HepG2 (cell line): ENCODE measurements at regions not wholly inside any gene's neighbourhood (a gene's known extent, or its start where the extent isn't known, plus 50 kb on each side); places are given as distances from the start of the nearest gene placed in this dataset.

Experiments used
- ATAC-seq: fragments of 200-7000 bp; cut with Tn5 transposase; 3 replicates; pipeline ENCODE4 v1.9.1; 2020; ENCODE audit warnings: mild to moderate bottlenecking, moderate library complexity
- BruUV-seq: library from RNA; stranded (reverse); fragments of 400-500 nt; replicated peaks from 2 replicates; lab custom pipeline; 2021; lab: Mats Ljungman, UMichigan
- CTCF ChIA-PET: fragments of 300-600 bp; formaldehyde crosslinking; extraction: SDS; loops from one replicate; lab custom pipeline; 2021; ENCODE audit warnings: low total read pairs, inconsistent platforms, low intra/inter-chr PET ratio; lab: Yijun Ruan, JAX
- POLR2A ChIA-PET: fragments of 350-600 bp; sonication (Branson Sonifier 250); formaldehyde crosslinking; loops from one replicate; lab custom pipeline; 2020; ENCODE audit warnings: antibody characterized with exemption, inconsistent platforms; lab: Yijun Ruan, JAX
- DNase-seq: peaks from one replicate; pipeline ENCODE4 v3.0.0-alpha.2; 2015; ENCODE audit warnings: low spot score
- FAIRE-seq: peaks from 3 replicates; lab custom pipeline; 2011; peaks lifted over from hg19 to GRCh38; lab: Jason Lieb, UNC
- H2AFZ ChIP-seq: one replicate; pipeline ENCODE4 v1.6.1; 2011; ENCODE audit warnings: low read length, inconsistent platforms
- H3K27ac ChIP-seq: fragments of 300-600 bp; 3 replicates; pipeline ENCODE4 v1.8.0; 2011; ENCODE audit warnings: mixed run types, mild to moderate bottlenecking, mixed read lengths, low read length, inconsistent platforms; ENCODE audit not compliant: insufficient read depth; ENCODE audit errors: extremely low read length
- H3K27me3 ChIP-seq, 2 experiments: fragments of 200-600 bp in 1 of 2; 2 replicates in 1 of 2; 3 replicates in 1 of 2; pipeline versions ENCODE4 v1.6.0 to v1.8.0; 2011; ENCODE audit warnings: low read length in 2 of 2, mild to moderate bottlenecking in 2 of 2, moderate library complexity in 2 of 2, inconsistent platforms in 1 of 2; ENCODE audit not compliant: insufficient read depth in 2 of 2, control insufficient read depth in 1 of 2
- H3K36me3 ChIP-seq, 2 experiments: fragments of 200-600 bp in 1 of 2; replicated peaks in 1 of 2; 2 replicates in 1 of 2; 3 replicates in 1 of 2; pipeline versions ENCODE4 v1.5.1 to v1.8.0; 2011; ENCODE audit warnings: low read length in 2 of 2, inconsistent platforms in 1 of 2; ENCODE audit not compliant: insufficient read depth in 2 of 2, control insufficient read depth in 1 of 2
- H3K4me1 ChIP-seq: 2 replicates; pipeline ENCODE4 v1.5.1; 2012; ENCODE audit warnings: low read length, inconsistent platforms; ENCODE audit not compliant: insufficient read depth
- H3K4me2 ChIP-seq: 2 replicates; pipeline ENCODE4 v1.6.0; 2011; ENCODE audit warnings: low read depth, low read length, inconsistent platforms
- H3K4me3 ChIP-seq, 3 experiments: fragments of 200-600 bp in 1 of 3; sonication (generic), shearing (Covaris generic) in 1 of 3; replicated peaks in 1 of 3; 2 replicates each; pipeline ENCODE4 v1.5.1; 2011 to 2016; ENCODE audit warnings: low read length in 3 of 3, inconsistent platforms in 2 of 3, low read depth in 2 of 3, mild to moderate bottlenecking in 2 of 3, control low read depth in 1 of 3, mixed read lengths in 1 of 3; ENCODE audit not compliant: insufficient read depth in 1 of 3
- H3K79me2 ChIP-seq: one replicate; pipeline ENCODE4 v1.6.1; 2011; ENCODE audit warnings: low read length, inconsistent platforms; ENCODE audit not compliant: insufficient read depth
- H3K9ac ChIP-seq: 2 replicates; pipeline ENCODE4 v1.6.0; 2011; ENCODE audit warnings: mild to moderate bottlenecking, low read depth, low read length, inconsistent platforms; ENCODE audit not compliant: insufficient read depth
- H3K9me3 ChIP-seq: 2 replicates; pipeline ENCODE4 v1.5.1; 2012; ENCODE audit warnings: mild to moderate bottlenecking, low read length
- H4K20me1 ChIP-seq: 2 replicates; pipeline ENCODE4 v1.6.0; 2011; ENCODE audit warnings: inconsistent platforms, mild to moderate bottlenecking, low read length, moderate library complexity; ENCODE audit not compliant: insufficient read depth
- ATM ChIP-seq: fragments of 450-650 bp; IDR thresholded peaks from 2 replicates; pipeline ENCODE4 v1.7.1; 2017; ENCODE audit warnings: mild to moderate bottlenecking, borderline replicate concordance
- HCFC1 ChIP-seq: fragments of 150-350 bp; IDR thresholded peaks from 2 replicates; pipeline ENCODE4 v1.6.1; 2014; ENCODE audit warnings: low read depth, low read length
- HMG20B ChIP-seq: conservative IDR thresholded peaks from 2 replicates; pipeline ENCODE4 v1.6.1; 2016; ENCODE audit warnings: missing genetic modification reagents, missing compliant biosample characterization
- HOXA5 ChIP-seq: sonication (generic); formaldehyde crosslinking; IDR thresholded peaks from 2 replicates; pipeline ENCODE4 v1.4.0; 2020; ENCODE audit warnings: missing genetic modification reagents
- LBX2 ChIP-seq: sonication (generic); formaldehyde crosslinking; IDR thresholded peaks from 2 replicates; pipeline ENCODE4 v1.5.0; 2020; ENCODE audit warnings: missing genetic modification reagents, mild to moderate bottlenecking, borderline replicate concordance
- MBD4 ChIP-seq: IDR thresholded peaks from 2 replicates; pipeline ENCODE4 v1.6.1; 2012; ENCODE audit warnings: low read length, inconsistent platforms, borderline replicate concordance
- MYNN ChIP-seq: sonication (generic); formaldehyde crosslinking; IDR thresholded peaks from 2 replicates; pipeline ENCODE4 v1.4.0; 2020; ENCODE audit warnings: mild to moderate bottlenecking, low read depth, missing genetic modification reagents
- NR2F2 ChIP-seq: IDR thresholded peaks from 2 replicates; pipeline ENCODE4 v1.6.1; 2012; ENCODE audit warnings: low read depth, inconsistent platforms, borderline replicate concordance
- PLRG1 ChIP-seq: fragments of 450-650 bp; conservative IDR thresholded peaks from 2 replicates; pipeline ENCODE4 v1.6.1; 2016
- PPARG ChIP-seq: conservative IDR thresholded peaks from 2 replicates; pipeline ENCODE4 v1.6.1; 2016; ENCODE audit warnings: missing biosample characterization, missing genetic modification reagents
- SALL1 ChIP-seq: sonication (generic); formaldehyde crosslinking; IDR thresholded peaks from 2 replicates; pipeline ENCODE4 v1.8.0; 2022; ENCODE audit warnings: mild to moderate bottlenecking, missing genetic modification reagents
- TBX3 ChIP-seq: fragments of 450-650 bp; IDR thresholded peaks from 2 replicates; pipeline ENCODE4 v1.6.1; 2017; ENCODE audit warnings: antibody characterized with exemption, mild to moderate bottlenecking, inconsistent platforms, borderline replicate concordance
- THYN1 ChIP-seq: sonication (generic); formaldehyde crosslinking; IDR thresholded peaks from 2 replicates; pipeline ENCODE4 v1.8.1; 2023; ENCODE audit warnings: low read depth, mild to moderate bottlenecking, moderate library complexity, missing genetic modification reagents, borderline replicate concordance
- U2AF2 ChIP-seq: fragments of 200-400 bp; formaldehyde crosslinking; IDR thresholded peaks from 2 replicates; pipeline ENCODE4 v1.6.1; 2017; ENCODE audit warnings: low read depth, mild to moderate bottlenecking, low read length
- ZFP90 ChIP-seq: sonication (generic); formaldehyde crosslinking; IDR thresholded peaks from 2 replicates; pipeline ENCODE4 v1.8.0; 2022; ENCODE audit warnings: missing genetic modification reagents, mild to moderate bottlenecking, inconsistent platforms, borderline replicate concordance
- ZGPAT ChIP-seq: IDR thresholded peaks from 2 replicates; pipeline ENCODE4 v1.6.1; 2016; ENCODE audit warnings: mild to moderate bottlenecking
- ZNF280B ChIP-seq: sonication (generic); formaldehyde crosslinking; IDR thresholded peaks from 2 replicates; pipeline ENCODE4 v1.5.0; 2020; ENCODE audit warnings: missing genetic modification reagents, mild to moderate bottlenecking, borderline replicate concordance
- ZNF337 ChIP-seq: sonication (generic); formaldehyde crosslinking; IDR thresholded peaks from 2 replicates; pipeline ENCODE4 v1.5.1; 2020; ENCODE audit warnings: missing genetic modification reagents, low read depth, mild to moderate bottlenecking, borderline replicate concordance
- ZNF343 ChIP-seq: sonication (generic); formaldehyde crosslinking; IDR thresholded peaks from 2 replicates; pipeline ENCODE4 v1.4.0; 2020; ENCODE audit warnings: mild to moderate bottlenecking, missing genetic modification reagents
- ZNF382 ChIP-seq: sonication (generic); formaldehyde crosslinking; IDR thresholded peaks from 2 replicates; pipeline ENCODE4 v1.5.0; 2020; ENCODE audit warnings: missing genetic modification reagents, mild to moderate bottlenecking, borderline replicate concordance
- ZNF670 ChIP-seq: sonication (generic); formaldehyde crosslinking; IDR thresholded peaks from 2 replicates; pipeline ENCODE4 v1.8.0; 2022; ENCODE audit warnings: mild to moderate bottlenecking, missing genetic modification reagents, borderline replicate concordance
- WGBS: methylation state at CpG from one replicate; pipeline ENCODE4 v1.1.6; 2017; ENCODE audit warnings: low lambda C conversion rate; 5-methylcytosine and 5-hydroxymethylcytosine counted together
- in situ Hi-C: cut with HindIII; loops from 2 replicates; pipeline ENCODE4 v1.10.0; 2017; ENCODE audit warnings: low pct_unique_long_range_greater_than_20kb; ENCODE audit not compliant: extremely low pct_ligation_motif_present
- intact Hi-C: fragments of 100-400 bp; cut with micrococcal nuclease; formaldehyde crosslinking; loops from one replicate; pipeline ENCODE4 v1.10.0; 2022; ENCODE audit not compliant: unreplicated experiment

GRCh38 chr1:69070660-69071373 is 496.9 kb upstream of the LRRC7 start (continued):
- TF ChIP-seq PPARG (CRISPR knock-in tag): no peak
- TF ChIP-seq ZNF337 (CRISPR knock-in tag): no peak
- TF ChIP-seq PLRG1: no peak
- TF ChIP-seq ZNF280B (CRISPR knock-in tag): no peak
- no peak for TF ChIP-seq THYN1 (CRISPR knock-in tag)

GRCh38 chr1:69073176-69073575 is 494.5 kb upstream of the LRRC7 start:
- FAIRE-seq (no peak), ATAC-seq (no peak), DNase-seq (no peak)
- H3K36me3 ChIP-seq: no peaks in the 10 kb centered on the region
- intact Hi-C loops: no loop called here
- no peaks in the 10 kb centered on the region for H3K79me2 ChIP-seq
- no peak overlapping the region for H3K9ac ChIP-seq
- no peak overlapping the region for H3K4me2 ChIP-seq
- CTCF ChIA-PET: no interaction called here
- no TSS peak for BruUV-seq
- H3K27me3 ChIP-seq: no peaks in the 10 kb centered on the region
- H4K20me1 ChIP-seq: no peaks in the 10 kb centered on the region
- POLR2A ChIA-PET: no interaction called here
- in situ Hi-C loops: no loop called here
- no peaks in the 10 kb centered on the region for H3K4me1 ChIP-seq
- H3K4me3 ChIP-seq: no peak overlapping the region
- no peak overlapping the region for H3K27ac ChIP-seq
- WGBS: 30% methylated on average over 2 of the region's 2 CpGs
- no peak overlapping the region for H2AFZ ChIP-seq
- no peak for TF ChIP-seq HCFC1
- no peak for TF ChIP-seq ATM
- TF ChIP-seq ZGPAT (CRISPR knock-in tag): no peak
- no peak for TF ChIP-seq ZNF382 (CRISPR knock-in tag)
- TF ChIP-seq SALL1: no peak
- TF ChIP-seq ZFP90 (CRISPR knock-in tag): no peak
- no peak for TF ChIP-seq HMG20B (CRISPR knock-in tag)
- no peak for TF ChIP-seq NR2F2
- TF ChIP-seq TBX3: no peak
- no peak for TF ChIP-seq ZNF343 (CRISPR knock-in tag)
- TF ChIP-seq MYNN (CRISPR knock-in tag): no peak
- TF ChIP-seq LBX2 (CRISPR knock-in tag): no peak
- no peak for TF ChIP-seq HOXA5 (CRISPR knock-in tag)
- TF ChIP-seq MBD4: no peak
- TF ChIP-seq U2AF2: no peak
- no peak for TF ChIP-seq ZNF670
- H3K9me3 ChIP-seq: peaks cover 81% of the 10 kb centered on the region
